SH-SY5Y (cell line): ENCODE measurements at regions not wholly inside any gene's neighbourhood (a gene's known extent, or its start where the extent isn't known, plus 50 kb on each side); places are given as distances from the start of the nearest gene placed in this dataset.

ENCODE experiments used
- GATA2 ChIP-seq: IDR thresholded peaks from 2 replicates; pipeline ENCODE4 v1.6.1; 2011; ENCODE audit warnings: mild to moderate bottlenecking, low read depth, low read length
- GATA3 ChIP-seq: IDR thresholded peaks from 2 replicates; pipeline ENCODE4 v1.6.1; 2011; ENCODE audit warnings: low read depth, mild to moderate bottlenecking, low read length, moderate library complexity

DNA sequence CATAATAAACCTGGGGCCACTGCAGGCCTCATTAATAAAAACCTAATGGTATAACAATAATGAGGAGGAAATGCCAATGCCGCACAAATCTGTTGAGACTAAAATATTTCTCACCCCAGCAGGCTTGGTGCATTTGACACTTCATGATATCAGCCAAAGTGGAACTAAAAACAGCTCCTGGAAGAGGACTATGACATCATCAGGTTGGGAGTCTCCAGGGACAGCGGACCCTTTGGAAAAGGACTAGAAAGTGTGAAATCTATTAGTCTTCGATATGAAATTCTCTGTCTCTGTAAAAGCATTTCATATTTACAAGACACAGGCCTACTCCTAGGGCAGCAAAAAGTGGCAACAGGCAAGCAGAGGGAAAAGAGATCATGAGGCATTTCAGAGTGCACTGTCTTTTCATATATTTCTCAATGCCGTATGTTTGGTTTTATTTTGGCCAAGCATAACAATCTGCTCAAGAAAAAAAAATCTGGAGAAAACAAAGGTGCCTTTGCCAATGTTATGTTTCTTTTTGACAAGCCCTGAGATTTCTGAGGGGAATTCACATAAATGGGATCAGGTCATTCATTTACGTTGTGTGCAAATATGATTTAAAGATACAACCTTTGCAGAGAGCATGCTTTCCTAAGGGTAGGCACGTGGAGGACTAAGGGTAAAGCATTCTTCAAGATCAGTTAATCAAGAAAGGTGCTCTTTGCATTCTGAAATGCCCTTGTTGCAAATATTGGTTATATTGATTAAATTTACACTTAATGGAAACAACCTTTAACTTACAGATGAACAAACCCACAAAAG is 580.9 kb upstream of the TMEFF2 start:
- TF ChIP-seq GATA2 (no peak), GATA3 (no peak)

DNA sequence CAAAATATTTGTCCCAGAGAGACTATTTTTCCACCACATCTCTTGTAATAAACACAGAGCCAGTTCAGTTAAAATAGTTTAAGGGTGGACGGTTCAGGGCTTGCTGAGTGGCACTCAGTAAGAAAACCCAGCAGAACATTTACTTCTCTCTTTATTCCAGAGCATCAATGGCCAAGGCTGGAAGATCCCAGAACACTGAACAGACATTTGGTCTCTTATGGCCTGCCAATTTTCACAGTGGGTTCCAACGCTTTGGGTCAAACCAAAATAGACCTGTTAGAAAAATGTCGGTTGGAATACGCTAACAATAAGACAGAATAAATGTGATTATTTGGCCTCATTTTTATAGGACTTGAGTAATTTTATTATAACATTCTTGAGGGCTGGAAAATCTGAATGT is 580.3 kb upstream of the TMEFF2 start:
- TF ChIP-seq GATA2 (no peak), GATA3 (no peak)

DNA sequence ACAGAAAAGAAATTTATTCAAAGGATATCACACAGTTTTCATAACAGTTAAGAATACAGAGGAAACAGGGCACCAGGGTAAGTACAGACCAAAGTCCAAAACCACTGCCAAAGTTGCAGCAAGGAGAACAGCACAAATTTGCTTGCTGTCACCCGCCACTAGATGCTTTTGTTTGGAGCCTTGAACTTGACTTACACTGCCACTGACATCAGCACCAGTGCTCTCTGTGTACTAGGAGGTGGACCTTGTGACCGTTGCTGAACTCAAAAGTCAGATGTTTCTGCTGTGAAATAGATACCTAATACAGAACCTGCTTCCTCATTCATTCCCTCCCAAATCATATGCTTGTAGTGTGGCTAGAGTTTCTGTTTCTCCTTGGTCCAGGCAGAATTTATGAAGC is 578.3 kb upstream of the TMEFF2 start:
- TF ChIP-seq GATA2 (no peak), GATA3 (no peak)

DNA sequence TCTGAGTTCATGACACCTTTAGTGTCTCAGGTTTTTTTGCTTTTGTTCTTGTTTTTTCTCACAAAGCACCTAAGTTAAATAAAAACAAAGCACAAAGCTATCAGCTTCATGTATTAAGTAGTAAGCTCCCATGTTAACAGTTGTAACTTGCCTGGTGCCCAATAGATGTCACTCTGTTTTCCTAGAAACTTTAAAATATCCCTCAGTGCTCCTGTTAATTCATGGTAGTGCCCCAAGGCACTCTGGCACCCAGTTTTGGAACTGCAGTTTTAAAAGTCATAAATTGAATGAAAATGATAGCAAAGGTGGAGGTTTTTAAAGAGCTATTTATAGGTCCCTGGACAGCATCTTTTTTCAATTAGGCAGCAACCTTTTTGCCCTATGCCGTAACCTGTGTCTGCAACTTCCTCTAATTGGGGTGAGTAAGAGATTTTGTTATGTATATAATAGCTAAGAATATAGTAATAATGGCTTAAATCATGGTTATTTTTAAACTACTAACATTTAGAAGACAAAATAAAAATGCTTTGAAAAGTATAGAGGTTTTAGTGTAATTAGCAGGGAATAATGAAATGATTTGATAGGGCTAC is 555.0 kb upstream of the TMEFF2 start:
- TF ChIP-seq GATA3 (no peak), GATA2 (no peak)

DNA sequence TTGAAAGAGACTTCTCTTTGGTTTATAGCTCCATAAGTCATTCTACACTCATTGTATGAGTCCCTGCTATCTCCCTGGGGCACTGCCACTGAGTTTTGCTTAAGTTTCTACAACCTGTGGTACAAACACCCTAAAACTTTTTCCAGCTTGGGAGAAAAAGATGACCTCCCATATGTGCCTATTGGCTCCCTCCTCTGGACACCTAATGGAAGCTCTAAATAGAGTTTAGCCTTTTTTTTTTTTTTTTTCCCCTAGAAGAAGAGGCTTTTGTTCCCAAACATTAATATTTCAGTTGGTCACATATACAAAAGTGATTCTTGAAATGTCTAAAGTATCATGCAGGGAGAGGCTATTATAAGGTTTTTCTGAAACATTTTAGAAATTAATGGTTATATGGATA is 547.2 kb upstream of the TMEFF2 start:
- TF ChIP-seq GATA2 (no peak), GATA3 (no peak)

DNA sequence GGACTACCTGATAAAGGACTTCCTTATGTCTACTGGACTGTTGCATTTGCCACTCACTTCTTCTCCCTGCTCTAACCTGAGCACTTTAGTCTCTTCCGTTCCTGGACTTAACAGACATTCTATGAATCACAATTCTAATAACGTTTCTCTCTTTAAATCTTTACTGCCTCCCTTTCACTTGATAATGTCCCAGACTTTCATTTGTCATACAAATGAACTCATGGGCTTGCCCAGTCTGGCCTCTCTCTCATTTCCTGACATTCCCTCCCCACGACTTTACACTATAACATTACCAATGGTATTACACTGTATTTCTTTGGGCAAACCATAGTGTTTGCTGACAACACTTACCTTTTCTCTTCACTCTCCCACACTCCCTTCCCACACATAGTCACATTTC is 540.7 kb upstream of the TMEFF2 start:
- no peak for TF ChIP-seq GATA3
- no peak for TF ChIP-seq GATA2

DNA sequence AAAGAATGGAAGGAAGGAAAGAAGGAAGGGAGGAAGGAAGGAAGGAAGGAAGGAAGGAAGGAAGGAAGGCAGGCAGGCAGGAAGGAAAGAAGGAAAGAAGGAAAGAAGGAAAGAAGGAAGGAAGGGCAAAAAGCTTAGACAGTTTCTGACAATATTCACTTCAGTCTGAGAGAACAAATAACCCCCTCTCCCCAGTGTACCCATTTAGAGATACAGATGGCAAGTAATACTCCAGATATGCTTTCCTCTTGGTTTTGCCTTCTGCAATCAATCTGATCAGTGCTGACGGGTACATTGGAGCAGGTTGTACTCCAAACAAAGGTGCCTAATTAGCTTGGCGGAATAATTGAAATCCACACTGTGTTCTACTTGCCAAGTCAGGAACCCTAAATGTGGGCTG is 534.6 kb upstream of the TMEFF2 start:
- TF ChIP-seq GATA3 (no peak), GATA2 (no peak)

DNA sequence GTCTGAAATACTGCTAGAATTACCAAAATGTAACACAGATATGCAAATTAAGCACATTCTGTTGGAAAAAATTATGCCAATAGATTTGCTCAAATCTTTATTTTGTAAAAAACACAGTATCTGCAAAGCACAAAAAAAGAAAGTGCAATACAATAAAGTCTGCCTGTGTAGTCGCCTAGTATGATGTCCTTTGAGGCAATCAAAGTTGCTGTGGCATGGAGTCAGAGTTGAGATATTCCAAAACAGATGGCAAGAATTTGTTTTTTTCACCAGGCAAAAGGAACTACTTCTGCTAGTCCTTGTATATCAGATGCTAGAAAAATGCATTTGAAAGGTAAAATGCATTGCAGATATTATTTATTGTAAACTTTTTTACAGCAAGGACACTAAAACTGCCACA is 531.3 kb upstream of the TMEFF2 start:
- TF ChIP-seq GATA2 (no peak), GATA3 (no peak)

DNA sequence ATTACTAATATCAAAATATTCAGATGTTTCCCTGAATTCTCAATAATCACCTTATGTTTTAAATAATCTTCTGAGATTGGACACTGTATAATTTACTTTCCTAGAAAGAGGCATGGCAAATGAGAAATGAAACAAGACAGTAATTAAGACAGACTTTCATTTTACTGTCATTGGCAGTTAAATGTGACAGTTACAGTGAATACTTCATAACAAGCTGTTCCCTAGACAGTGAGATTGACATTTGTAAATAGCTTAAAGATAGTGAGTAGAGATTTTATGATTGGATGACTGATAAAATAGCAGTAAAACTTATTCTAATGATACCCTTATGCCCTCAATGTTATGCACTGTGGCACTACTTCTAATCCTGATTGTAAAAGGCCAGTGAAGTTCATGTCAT is 524.9 kb upstream of the TMEFF2 start:
- TF ChIP-seq GATA2 (no peak), GATA3 (no peak)

DNA sequence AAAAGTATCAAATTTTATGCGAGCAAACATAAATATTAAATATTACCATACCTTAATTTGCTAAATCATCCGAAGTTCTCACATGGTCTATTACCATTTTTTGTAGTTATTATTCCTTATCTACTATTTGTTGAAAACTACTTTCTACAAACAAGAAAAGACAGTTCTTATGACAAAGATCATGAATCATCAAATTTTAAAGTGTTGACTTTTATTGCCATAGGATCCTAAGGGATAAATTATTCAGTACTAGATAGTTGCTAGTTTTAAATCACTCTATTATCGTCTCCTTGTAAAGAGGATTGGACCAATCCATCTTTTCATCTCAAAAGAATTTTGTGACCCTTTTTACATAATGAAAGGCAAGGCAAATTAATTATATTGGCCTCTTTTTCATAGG is 523.6 kb upstream of the TMEFF2 start:
- no peak for TF ChIP-seq GATA2
- no peak for TF ChIP-seq GATA3

DNA sequence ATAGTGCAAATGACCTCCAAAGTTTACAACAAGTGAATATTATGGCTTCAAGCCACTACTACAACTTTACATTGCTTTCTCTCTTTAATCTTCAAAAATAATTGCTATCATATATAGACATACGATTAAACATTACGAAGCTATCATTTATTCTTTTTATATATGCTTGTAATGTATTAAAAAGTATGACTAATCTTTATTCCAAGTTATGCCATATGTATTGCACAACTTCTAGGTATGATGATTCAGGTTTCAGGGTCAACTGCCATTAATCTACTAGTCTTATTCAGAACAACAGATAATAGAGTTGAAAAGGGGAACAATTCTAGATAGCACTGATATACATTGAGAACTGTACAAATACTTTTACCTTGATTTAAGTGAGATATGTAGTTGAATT is 506.2 kb upstream of the TMEFF2 start:
- no peak for TF ChIP-seq GATA2
- no peak for TF ChIP-seq GATA3

DNA sequence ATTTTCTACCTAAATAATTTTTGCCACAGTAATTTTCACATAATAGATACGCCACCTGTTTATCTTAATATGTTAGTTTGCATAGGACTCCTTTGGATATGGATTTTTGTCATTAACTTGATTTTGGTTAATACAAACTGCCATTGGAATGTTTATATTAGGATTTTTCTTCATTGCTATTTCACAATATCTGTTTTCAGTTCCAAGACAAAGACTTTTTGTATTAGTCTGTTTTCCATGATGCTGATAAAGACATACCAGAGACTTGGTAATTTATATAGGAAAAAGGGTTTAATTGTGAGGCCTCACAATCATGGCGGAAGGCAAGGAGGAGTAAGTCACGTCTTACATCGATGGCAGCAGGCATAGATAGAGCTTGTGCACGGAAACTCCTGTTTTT is 503.1 kb upstream of the TMEFF2 start:
- no peak for TF ChIP-seq GATA3
- TF ChIP-seq GATA2 = no peak

DNA sequence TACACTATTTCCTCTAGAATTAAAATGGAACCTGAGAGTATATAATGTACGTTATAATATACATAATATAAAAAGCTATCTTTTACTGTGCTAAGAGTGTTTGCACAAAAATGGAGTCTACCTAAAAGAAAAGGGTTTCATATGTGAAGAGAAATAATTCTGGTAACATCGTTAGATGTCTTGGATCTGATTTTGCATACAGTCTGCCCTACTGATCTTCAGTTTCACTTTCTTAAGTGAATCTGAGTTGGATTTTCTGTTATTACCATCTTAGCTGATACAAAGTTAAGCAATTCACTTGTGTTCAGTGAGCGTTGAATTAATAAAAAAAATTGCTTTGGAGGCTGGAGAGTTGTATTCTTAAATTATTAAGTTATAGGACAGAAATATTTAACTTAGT is 502.1 kb upstream of the TMEFF2 start:
- TF ChIP-seq GATA3 = no peak
- TF ChIP-seq GATA2 = no peak

DNA sequence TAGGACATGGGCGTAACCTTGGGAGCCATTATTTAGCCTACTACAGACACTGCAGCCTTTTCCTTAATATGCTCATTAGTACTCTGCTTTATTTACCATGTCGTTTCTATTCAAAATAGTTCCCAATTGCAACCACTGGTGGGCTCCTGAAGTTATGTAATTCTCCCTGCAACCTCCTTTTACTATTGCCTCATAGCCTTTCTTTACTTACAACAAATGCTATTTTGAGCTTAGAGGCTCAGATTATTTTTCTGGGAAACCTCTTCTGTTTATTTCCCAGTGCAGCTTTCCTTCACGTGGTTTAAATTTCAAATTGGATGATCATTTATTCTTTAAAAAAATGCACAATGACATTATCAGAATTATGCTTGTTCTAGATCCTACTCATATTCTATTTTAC is 492.3 kb upstream of the TMEFF2 start:
- TF ChIP-seq GATA3 (no peak), GATA2 (no peak)

DNA sequence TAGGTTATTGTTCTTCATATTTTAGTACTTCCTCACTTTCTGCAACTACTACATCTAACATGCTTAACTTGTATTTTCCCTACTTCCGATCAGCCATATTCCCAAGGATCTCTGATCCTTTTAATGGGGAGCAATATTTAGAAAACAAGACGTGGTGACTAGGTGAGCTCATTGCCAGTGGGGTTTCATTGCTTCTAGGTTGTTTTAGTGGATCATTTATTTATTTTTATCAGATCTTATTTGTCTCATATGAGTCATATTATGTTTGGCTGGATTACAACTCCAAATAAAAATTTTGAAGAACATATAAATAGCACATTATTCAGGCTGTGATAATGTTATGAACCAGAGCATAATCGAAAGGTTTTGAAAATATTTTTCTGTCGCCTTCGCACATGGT is 480.9 kb upstream of the TMEFF2 start:
- no peak for TF ChIP-seq GATA2

DNA sequence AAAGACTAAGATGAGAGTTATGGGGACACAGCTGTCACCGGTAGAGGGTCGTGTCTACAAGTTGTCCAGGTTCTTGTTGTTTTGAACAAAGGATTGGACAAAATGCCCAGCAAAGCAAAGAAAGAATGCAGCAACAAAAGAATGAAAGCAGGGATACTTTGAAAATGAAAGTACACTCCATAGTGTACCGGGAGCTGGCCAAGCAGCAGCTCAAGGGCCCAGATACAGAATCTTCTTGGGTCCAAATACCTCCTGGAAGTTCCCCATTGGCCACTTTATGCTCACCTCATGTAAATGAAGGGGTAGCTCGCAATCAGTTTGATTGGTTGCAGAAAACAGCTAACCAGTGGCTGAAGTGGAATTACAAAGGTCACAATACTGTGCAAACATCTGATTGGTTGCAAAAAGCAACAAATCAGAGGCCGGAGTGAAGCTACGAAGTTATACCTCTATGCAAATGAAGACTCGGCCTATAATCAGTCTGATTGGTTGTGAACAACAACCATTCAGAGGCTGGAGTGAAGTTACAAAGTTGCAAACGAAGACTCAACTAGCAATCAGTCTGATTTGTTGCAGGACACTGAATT is 474.9 kb upstream of the TMEFF2 start:
- no peak for TF ChIP-seq GATA2
- TF ChIP-seq GATA3 = no peak
